IMR-90 (cell line): ENCODE measurements at regions not wholly inside any gene's neighbourhood (a gene's known extent, or its start where the extent isn't known, plus 50 kb on each side); places are given as distances from the start of the nearest gene placed in this dataset.

Experiments used
- ATAC-seq: fragments of 200-7000 bp; cut with Tn5 transposase; 2 replicates; pipeline ENCODE4 v1.9.1; 2020; ENCODE audit warnings: low read depth, mild to moderate bottlenecking, moderate library complexity
- BruUV-seq: library from RNA; stranded (reverse); fragments of 400-500 nt; replicated peaks from 2 replicates; lab custom pipeline; 2021; lab: Mats Ljungman, UMichigan
- CTCF ChIA-PET: fragments of 300-600 bp; formaldehyde crosslinking; extraction: SDS; loops from one replicate; lab custom pipeline; 2021; ENCODE audit warnings: antibody characterized with exemption; lab: Yijun Ruan, JAX
- POLR2A ChIA-PET: fragments of 300-600 bp; sonication (Branson Sonifier 250); formaldehyde crosslinking; loops from one replicate; lab custom pipeline; 2022; ENCODE audit warnings: antibody characterized with exemption; ENCODE audit not compliant: unreplicated experiment; lab: Charles Lee
- DNase-seq: peaks from one replicate; pipeline ENCODE4 v3.0.0; 2013
- H2AFZ ChIP-seq: replicated peaks from 2 replicates; pipeline ENCODE3; 2013; ENCODE audit warnings: low read length, mild to moderate bottlenecking; ENCODE audit not compliant: poor library complexity
- H2AK5ac ChIP-seq: 2 replicates; pipeline ENCODE4 v1.6.1; 2013; ENCODE audit warnings: low read depth, low read length, inconsistent platforms
- H2AK9ac ChIP-seq: replicated peaks from 2 replicates; pipeline ENCODE3; 2013; ENCODE audit warnings: mild to moderate bottlenecking, low read depth, low read length, moderate library complexity; ENCODE audit not compliant: poor library complexity
- H2BK120ac ChIP-seq: 2 replicates; pipeline ENCODE4 v1.6.1; 2013; ENCODE audit warnings: low read depth, low read length, inconsistent platforms
- H2BK15ac ChIP-seq: 3 replicates; pipeline ENCODE4 v1.6.1; 2013; ENCODE audit warnings: low read depth, low read length, inconsistent platforms
- H2BK20ac ChIP-seq: 2 replicates; pipeline ENCODE4 v1.6.1; 2013; ENCODE audit warnings: low read depth, mild to moderate bottlenecking, inconsistent platforms, low read length, moderate library complexity
- H2BK5ac ChIP-seq: 2 replicates; pipeline ENCODE4 v1.6.1; 2013; ENCODE audit warnings: mild to moderate bottlenecking, low read depth, low read length, inconsistent platforms; ENCODE audit not compliant: poor library complexity, severe bottlenecking
- H3K14ac ChIP-seq: replicated peaks from 2 replicates; pipeline ENCODE4 v1.6.1; 2013; ENCODE audit warnings: low read depth, low read length, inconsistent platforms
- H3K18ac ChIP-seq: 2 replicates; pipeline ENCODE4 v1.6.1; 2013; ENCODE audit warnings: low read depth, low read length, control low read depth
- H3K23ac ChIP-seq: 2 replicates; pipeline ENCODE4 v1.6.1; 2013; ENCODE audit warnings: low read depth, low read length, inconsistent platforms
- H3K27ac ChIP-seq: 2 replicates; pipeline ENCODE4 v1.5.1; 2013; ENCODE audit warnings: mild to moderate bottlenecking, control low read depth, low read length; ENCODE audit not compliant: insufficient read depth
- H3K27me3 ChIP-seq: 2 replicates; pipeline ENCODE4 v1.6.1; 2013; ENCODE audit warnings: low read length; ENCODE audit not compliant: control insufficient read depth, insufficient read depth
- H3K36me3 ChIP-seq: 2 replicates; pipeline ENCODE4 v1.6.1; 2013; ENCODE audit warnings: low read length, mixed read lengths; ENCODE audit not compliant: control insufficient read depth, insufficient read depth
- H3K4ac ChIP-seq: 2 replicates; pipeline ENCODE4 v1.6.1; 2013; ENCODE audit warnings: low read depth, low read length, inconsistent platforms
- H3K4me1 ChIP-seq: 2 replicates; pipeline ENCODE4 v1.6.1; 2013; ENCODE audit warnings: low read length, mixed read lengths; ENCODE audit not compliant: control insufficient read depth, insufficient read depth
- H3K4me2 ChIP-seq: 2 replicates; pipeline ENCODE4 v1.6.1; 2013; ENCODE audit warnings: low read depth, mild to moderate bottlenecking, control low read depth, low read length, moderate library complexity
- H3K4me3 ChIP-seq: 2 replicates; pipeline ENCODE4 v1.5.1; 2013; ENCODE audit warnings: low read depth, mild to moderate bottlenecking, control low read depth, low read length, moderate library complexity; ENCODE audit not compliant: insufficient read depth
- H3K56ac ChIP-seq: 2 replicates; pipeline ENCODE4 v1.6.1; 2013; ENCODE audit warnings: low read length, inconsistent platforms; ENCODE audit not compliant: insufficient read depth; ENCODE audit errors: extremely low read depth
- H3K79me1 ChIP-seq, 2 experiments: 2 replicates each; pipeline ENCODE4 v1.6.1; 2013; ENCODE audit warnings: low read length in 2 of 2, inconsistent platforms in 1 of 2, low read depth in 1 of 2
- H3K9ac ChIP-seq: 2 replicates; pipeline ENCODE4 v1.6.1; 2013; ENCODE audit warnings: low read depth, low read length, control low read depth
- H3K9me1 ChIP-seq: 2 replicates; pipeline ENCODE4 v1.6.1; 2013; ENCODE audit warnings: low read length, inconsistent platforms; ENCODE audit not compliant: insufficient read depth
- H3K9me3 ChIP-seq: 2 replicates; pipeline ENCODE4 v1.6.1; 2013; ENCODE audit warnings: low read length; ENCODE audit not compliant: control insufficient read depth, insufficient read depth
- H4K20me1 ChIP-seq: 2 replicates; pipeline ENCODE4 v1.6.1; 2013; ENCODE audit warnings: low read length, inconsistent platforms; ENCODE audit not compliant: insufficient read depth
- H4K5ac ChIP-seq: 2 replicates; pipeline ENCODE4 v1.6.1; 2013; ENCODE audit warnings: mild to moderate bottlenecking, low read depth, low read length, control low read depth
- H4K8ac ChIP-seq, 2 experiments: 2 replicates each; pipeline ENCODE4 v1.6.1; 2013; ENCODE audit warnings: low read depth in 2 of 2, low read length in 2 of 2, control low read depth in 1 of 2, inconsistent platforms in 1 of 2
- H4K91ac ChIP-seq: 2 replicates; pipeline ENCODE4 v1.6.1; 2013; ENCODE audit warnings: low read depth, low read length, inconsistent platforms; ENCODE audit not compliant: insufficient read depth
- CEBPB ChIP-seq: IDR thresholded peaks from 2 replicates; pipeline ENCODE4 v1.6.1; 2012; ENCODE audit warnings: low read depth, low read length, improper control_type of control experiment
- MAZ ChIP-seq: IDR thresholded peaks from 2 replicates; pipeline ENCODE4 v1.6.1; 2012; ENCODE audit warnings: low read depth, mild to moderate bottlenecking, low read length, improper control_type of control experiment, moderate library complexity, borderline replicate concordance
- RCOR1 ChIP-seq: IDR thresholded peaks from 2 replicates; pipeline ENCODE4 v1.6.1; 2012; ENCODE audit warnings: mild to moderate bottlenecking, low read length, improper control_type of control experiment; ENCODE audit not compliant: insufficient replicate concordance
- SMC3 ChIP-seq: fragments of 150-350 bp; IDR thresholded peaks from 2 replicates; pipeline ENCODE4 v1.6.1; 2016; ENCODE audit warnings: low read depth, mild to moderate bottlenecking, antibody characterized with exemption, low read length, moderate library complexity
- WGBS, 2 experiments: methylation state at CpG; one replicate each; pipeline versions ENCODE4 v1.1.5 to v1.1.7; 2013; ENCODE audit warnings: missing lambda C conversion rate in 2 of 2; ENCODE audit not compliant: insufficient read length in 1 of 2; ENCODE audit errors: extremely low coverage in 2 of 2; 5-methylcytosine and 5-hydroxymethylcytosine counted together
- dilution Hi-C: fragments of 300-500 bp; cut with HindIII; formaldehyde crosslinking; loops from one replicate; pipeline ENCODE4 v1.14.3; 2018; ENCODE audit warnings: low sequenced_read_pairs; ENCODE audit not compliant: unreplicated experiment
- in situ Hi-C: fragments of 300-500 bp; cut with MboI; formaldehyde crosslinking; loops from 3 replicates; pipeline ENCODE4 v1.14.3; 2019; ENCODE audit warnings: low sequenced_read_pairs, inconsistent platforms, mixed read lengths
- intact Hi-C: fragments of 100-400 bp; cut with micrococcal nuclease; formaldehyde crosslinking; loops from 2 replicates; pipeline ENCODE4 v1.10.0; 2022
- TF ChIP-seq, protein P1 (sequence below): conservative IDR thresholded peaks from 2 replicates; pipeline ENCODE4 v1.5.1; 2012; ENCODE audit warnings: mild to moderate bottlenecking, low read depth, low read length, improper control_type of control experiment

DNA sequence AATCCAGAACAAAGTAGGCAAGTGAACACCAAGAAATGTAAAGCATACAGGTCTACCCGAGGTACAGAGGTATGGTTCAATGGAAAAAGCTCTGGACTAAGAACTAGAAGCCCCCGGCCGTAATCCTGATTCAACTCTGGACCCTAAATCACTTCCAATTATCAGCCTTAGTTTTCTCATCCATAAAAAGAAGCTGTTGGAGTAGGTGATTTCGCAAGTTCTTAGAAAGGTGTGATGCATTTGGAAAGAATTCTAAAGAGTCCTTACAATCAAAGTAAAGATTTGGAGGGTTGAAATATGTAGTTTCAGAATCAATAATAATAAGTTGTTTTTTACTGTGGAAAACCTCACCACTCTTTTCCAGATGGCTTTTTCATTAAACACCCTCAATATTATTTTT lies 622.1 kb upstream of the ID2 start:
- Histone ChIP-seq H3K56ac (no peak overlapping the region), H3K9me3 (no peaks in the 10 kb centered on the region), H4K20me1 (no peaks in the 10 kb centered on the region), H2AK5ac (no peak overlapping the region), H3K27me3 (no peaks in the 10 kb centered on the region; the same call in 1 of the 2 replicates), H3K18ac (no peak overlapping the region), H3K9ac (no peak overlapping the region), H2AFZ (no peak overlapping the region), H2BK20ac (no peak overlapping the region), H3K14ac (no peak overlapping the region), H3K4me3 (no peak overlapping the region), H4K5ac (no peak overlapping the region), H3K4me1 (no peaks in the 10 kb centered on the region), H3K27ac (no peak overlapping the region), H3K79me1 (no peaks in the 10 kb centered on the region), H3K36me3 (no peaks in the 10 kb centered on the region), H2BK120ac (no peak overlapping the region), H2BK15ac (no peak overlapping the region), H3K9me1 (no peaks in the 10 kb centered on the region), H2BK5ac (no peak overlapping the region), H2AK9ac (no peak overlapping the region), H4K91ac (no peak overlapping the region), H3K4ac (no peak overlapping the region), H4K8ac (no peak overlapping the region), H3K23ac (no peak overlapping the region), H3K4me2 (no peak overlapping the region)
- BruUV-seq: no TSS peak
- intact Hi-C loops: no loop called here
- ATAC-seq (no peak), DNase-seq (no peak)
- dilution Hi-C loops: no loop called here
- WGBS, 2 experiments: no CpG with 5 or more reads among the region's 4 CpGs
- ChIA-PET POLR2A (no interaction called here), CTCF (interaction anchor here (1.2 kb wide), 1 partner anchor 20 kb away, joined by 3 read pairs; no protein-coding TSS in a partner anchor)
- in situ Hi-C loops: no loop called here
- TF ChIP-seq CEBPB (peak; percentile 58), RCOR1 (no peak), SMC3 (no peak), MAZ (no peak)
- TF ChIP-seq, protein P1, sequence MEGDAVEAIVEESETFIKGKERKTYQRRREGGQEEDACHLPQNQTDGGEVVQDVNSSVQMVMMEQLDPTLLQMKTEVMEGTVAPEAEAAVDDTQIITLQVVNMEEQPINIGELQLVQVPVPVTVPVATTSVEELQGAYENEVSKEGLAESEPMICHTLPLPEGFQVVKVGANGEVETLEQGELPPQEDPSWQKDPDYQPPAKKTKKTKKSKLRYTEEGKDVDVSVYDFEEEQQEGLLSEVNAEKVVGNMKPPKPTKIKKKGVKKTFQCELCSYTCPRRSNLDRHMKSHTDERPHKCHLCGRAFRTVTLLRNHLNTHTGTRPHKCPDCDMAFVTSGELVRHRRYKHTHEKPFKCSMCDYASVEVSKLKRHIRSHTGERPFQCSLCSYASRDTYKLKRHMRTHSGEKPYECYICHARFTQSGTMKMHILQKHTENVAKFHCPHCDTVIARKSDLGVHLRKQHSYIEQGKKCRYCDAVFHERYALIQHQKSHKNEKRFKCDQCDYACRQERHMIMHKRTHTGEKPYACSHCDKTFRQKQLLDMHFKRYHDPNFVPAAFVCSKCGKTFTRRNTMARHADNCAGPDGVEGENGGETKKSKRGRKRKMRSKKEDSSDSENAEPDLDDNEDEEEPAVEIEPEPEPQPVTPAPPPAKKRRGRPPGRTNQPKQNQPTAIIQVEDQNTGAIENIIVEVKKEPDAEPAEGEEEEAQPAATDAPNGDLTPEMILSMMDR: no peak
